CD14-positive monocyte (primary cell): ENCODE measurements at regions not wholly inside any gene's neighbourhood (a gene's known extent, or its start where the extent isn't known, plus 50 kb on each side); places are given as distances from the start of the nearest gene placed in this dataset.

ENCODE experiments used
- DNase-seq, 3 donors: peaks; one replicate each; pipeline ENCODE4 v3.0.0-alpha.2; 2011 to 2022
- H2AFZ ChIP-seq: 2 replicates; pipeline ENCODE4 v1.6.0; 2012; ENCODE audit warnings: mild to moderate bottlenecking, low read depth, low read length, inconsistent platforms; ENCODE audit not compliant: insufficient read depth, poor library complexity, severe bottlenecking
- H3K27ac ChIP-seq, 2 donors: 1 replicate in 1 of 2; 2 replicates in 1 of 2; pipeline ENCODE4 v1.5.1; 2012 to 2013; ENCODE audit warnings: low read length in 2 of 2, control low read depth in 1 of 2, inconsistent platforms in 1 of 2, low read depth in 1 of 2, mild to moderate bottlenecking in 1 of 2
- H3K27me3 ChIP-seq, 2 donors: one replicate each; pipeline versions ENCODE4 v1.6.0 to v1.6.1; 2011 to 2013; ENCODE audit warnings: low read length in 2 of 2; ENCODE audit not compliant: control insufficient read depth in 2 of 2, insufficient read depth in 2 of 2
- H3K36me3 ChIP-seq, 2 donors: replicated peaks in 1 of 2; 1 replicate in 1 of 2; 2 replicates in 1 of 2; pipeline versions ENCODE4 v1.5.1 to v1.6.1; 2012 to 2013; ENCODE audit warnings: low read length in 2 of 2, control low read depth in 1 of 2, inconsistent platforms in 1 of 2, mild to moderate bottlenecking in 1 of 2; ENCODE audit not compliant: insufficient read depth in 2 of 2, control insufficient read depth in 1 of 2
- H3K4me1 ChIP-seq, 2 donors: 1 replicate in 1 of 2; 2 replicates in 1 of 2; pipeline versions ENCODE4 v1.5.1 to v1.6.1; 2012 to 2013; ENCODE audit warnings: low read length in 2 of 2, control low read depth in 1 of 2, inconsistent platforms in 1 of 2, mild to moderate bottlenecking in 1 of 2, moderate library complexity in 1 of 2; ENCODE audit not compliant: insufficient read depth in 2 of 2, control insufficient read depth in 1 of 2
- H3K4me2 ChIP-seq: replicated peaks from 2 replicates; pipeline ENCODE3; 2012; ENCODE audit warnings: low read length, moderate library complexity, mild to moderate bottlenecking; ENCODE audit not compliant: poor library complexity, severe bottlenecking; ENCODE audit errors: extremely low read depth
- H3K4me3 ChIP-seq, 3 experiments: fragments of 200-600 bp in 1 of 3; sonication (generic) in 1 of 3; replicated peaks in 1 of 3; 1 replicate in 2 of 3; 2 replicates in 1 of 3; pipeline ENCODE4 v1.5.1; 2011 to 2013; ENCODE audit warnings: low read length in 3 of 3, mild to moderate bottlenecking in 3 of 3, control low read depth in 2 of 3, low read depth in 2 of 3, inconsistent platforms in 1 of 3, moderate library complexity in 1 of 3
- H3K79me2 ChIP-seq: 2 replicates; pipeline ENCODE4 v1.6.0; 2012; ENCODE audit warnings: mild to moderate bottlenecking, control low read depth, inconsistent platforms, low read length, moderate library complexity; ENCODE audit not compliant: insufficient read depth
- H3K9ac ChIP-seq: 2 replicates; pipeline ENCODE4 v1.6.0; 2017; ENCODE audit warnings: low read length, mild to moderate bottlenecking; ENCODE audit not compliant: insufficient read depth, poor library complexity, severe bottlenecking
- H3K9me3 ChIP-seq, 2 donors: replicated peaks in 1 of 2; 1 replicate in 1 of 2; 2 replicates in 1 of 2; pipeline versions ENCODE4 v1.5.1 to v1.6.1; 2012 to 2013; ENCODE audit warnings: low read length in 2 of 2, control low read depth in 1 of 2; ENCODE audit not compliant: control insufficient read depth in 1 of 2, insufficient read depth in 1 of 2
- H4K20me1 ChIP-seq: 2 replicates; pipeline ENCODE4 v1.6.0; 2012; ENCODE audit warnings: mild to moderate bottlenecking, low read length, control low read depth, moderate library complexity; ENCODE audit not compliant: insufficient read depth
- H3K27ac Mint-ChIP-seq, 7 donors: one replicate each; pipeline ENCODE4 v1.8.0; 2020; ENCODE audit warnings: mild to moderate bottlenecking in 7 of 7, mixed read lengths in 7 of 7, moderate library complexity in 6 of 7, inconsistent platforms in 2 of 7
- H3K27me3 Mint-ChIP-seq, 3 donors: one replicate each; pipeline ENCODE4 v1.8.0; 2021 to 2022; ENCODE audit warnings: low read depth in 3 of 3, mild to moderate bottlenecking in 3 of 3, mixed read lengths in 3 of 3, moderate library complexity in 3 of 3, inconsistent platforms in 1 of 3
- H3K36me3 Mint-ChIP-seq, 2 donors: one replicate each; pipeline ENCODE4 v1.8.0; 2020; ENCODE audit warnings: mixed read lengths in 2 of 2, inconsistent platforms in 1 of 2, mild to moderate bottlenecking in 1 of 2
- H3K4me1 Mint-ChIP-seq: one replicate; pipeline ENCODE4 v1.8.0; 2020; ENCODE audit warnings: mild to moderate bottlenecking, mixed read lengths
- H3K4me3 Mint-ChIP-seq, 2 donors: one replicate each; pipeline ENCODE4 v1.8.0; 2020; ENCODE audit warnings: mild to moderate bottlenecking in 2 of 2, mixed read lengths in 2 of 2, moderate library complexity in 1 of 2
- H3K9me3 Mint-ChIP-seq, 7 donors: one replicate each; pipeline ENCODE4 v1.8.0; 2020 to 2022; ENCODE audit warnings: mixed read lengths in 7 of 7, mild to moderate bottlenecking in 6 of 7, moderate library complexity in 6 of 7, inconsistent platforms in 2 of 7
- CTCF ChIP-seq: fragments of 200-600 bp; IDR thresholded peaks from one replicate; pipeline ENCODE4 v1.8.0; 2022; ENCODE audit warnings: antibody characterized with exemption, mild to moderate bottlenecking
- WGBS: methylation state at CpG from one replicate; pipeline ENCODE4 v1.1.5; 2013; ENCODE audit warnings: missing lambda C conversion rate; ENCODE audit not compliant: insufficient coverage; 5-methylcytosine and 5-hydroxymethylcytosine counted together
- intact Hi-C, 2 donors: fragments of 100-400 bp; cut with micrococcal nuclease; formaldehyde crosslinking; loops; one replicate each; pipeline versions ENCODE4 v1.15.0 to v1.15.1; 2023

- 94% methylated on average over 5 of the region's 7 CpGs for WGBS
- H3K9me3 Mint-ChIP-seq, result peaks cover 0 to 9% (median 2%) of the 10 kb centered on the region in 7 donors
- no peak overlapping the region for H3K27ac ChIP-seq
- H3K4me1 Mint-ChIP-seq, result no peaks in the 10 kb centered on the region
- no peak overlapping the region for H3K4me2 ChIP-seq
- H4K20me1 ChIP-seq, result no peaks in the 10 kb centered on the region
- H2AFZ ChIP-seq, result no peak overlapping the region
- H3K27me3 ChIP-seq, result no peaks in the 10 kb centered on the region
- H3K36me3 Mint-ChIP-seq, result no peaks in the 10 kb centered on the region
- H3K4me3 Mint-ChIP-seq, result no peak overlapping the region
- H3K4me3 ChIP-seq, result no peak overlapping the region
- H3K9me3 ChIP-seq, result peaks cover 0 to 3% of the 10 kb centered on the region in 2 donors
- H3K4me1 ChIP-seq, result no peaks in the 10 kb centered on the region
- no peaks in the 10 kb centered on the region for H3K36me3 ChIP-seq
- TF ChIP-seq CTCF, result no peak
- intact Hi-C loops, result no loop called here
- H3K27ac Mint-ChIP-seq, result no peak overlapping the region
- H3K27me3 Mint-ChIP-seq, result no peaks in the 10 kb centered on the region
- H3K79me2 ChIP-seq, result no peaks in the 10 kb centered on the region
- no peak overlapping the region for H3K9ac ChIP-seq
- no peak for DNase-seq
Observed at GRCh38 chr10:20993830-20994527, 96.9 kb upstream of the NEBL start.

- WGBS, result 100% methylated on average over 3 of the region's 4 CpGs
- intact Hi-C loops, result no loop called here
- no peak for TF ChIP-seq CTCF
Observed at GRCh38 chr10:20993389-20993788, 96.3 kb upstream of the NEBL start.

More at GRCh38 chr10:20993389-20993788, 96.3 kb upstream of the NEBL start:
- DNase-seq, result no peak
- Histone ChIP-seq H3K9ac (no peak overlapping the region), H3K36me3 (no peaks in the 10 kb centered on the region), H3K27ac (no peak overlapping the region), H2AFZ (no peak overlapping the region), H3K4me3 (no peak overlapping the region), H3K4me1 (no peaks in the 10 kb centered on the region), H3K27me3 (no peaks in the 10 kb centered on the region), H3K79me2 (no peaks in the 10 kb centered on the region), H3K4me2 (no peak overlapping the region), H3K9me3 (peaks cover 0 to 3% of the 10 kb centered on the region in 2 donors), H4K20me1 (no peaks in the 10 kb centered on the region)
- Mint-ChIP-seq H3K4me3 (no peak overlapping the region), H3K9me3 (peaks cover 0 to 11% (median 2%) of the 10 kb centered on the region in 7 donors), H3K4me1 (no peaks in the 10 kb centered on the region), H3K36me3 (no peaks in the 10 kb centered on the region), H3K27ac (no peak overlapping the region), H3K27me3 (no peaks in the 10 kb centered on the region)
